Calu3 (cell line): ENCODE measurements at regions not wholly inside any gene's neighbourhood (a gene's known extent, or its start where the extent isn't known, plus 50 kb on each side); places are given as distances from the start of the nearest gene placed in this dataset.

ENCODE experiments used
- BruUV-seq: library from RNA; stranded (reverse); fragments of 400-500 nt; replicated peaks from 2 replicates; lab custom pipeline; 2021; lab: Mats Ljungman, UMichigan
- CTCF ChIA-PET: fragments of 300-600 bp; sonication (Branson Sonifier 250); formaldehyde crosslinking; loops from one replicate; lab custom pipeline; 2022; ENCODE audit warnings: antibody characterized with exemption; lab: Charles Lee
- DNase-seq: peaks from one replicate; pipeline ENCODE4 v3.0.0; 2022
- H3K27ac Mint-ChIP-seq: one replicate; pipeline ENCODE4 v1.8.0; 2022; ENCODE audit warnings: mixed read lengths; ENCODE audit not compliant: unreplicated experiment
- H3K27me3 Mint-ChIP-seq: one replicate; pipeline ENCODE4 v1.8.0; 2022; ENCODE audit warnings: mixed read lengths; ENCODE audit not compliant: unreplicated experiment
- H3K36me3 Mint-ChIP-seq: one replicate; pipeline ENCODE4 v1.8.0; 2022; ENCODE audit warnings: mild to moderate bottlenecking, moderate library complexity, mixed read lengths; ENCODE audit not compliant: insufficient read depth, unreplicated experiment
- H3K4me1 Mint-ChIP-seq: one replicate; pipeline ENCODE4 v1.8.0; 2022; ENCODE audit warnings: mild to moderate bottlenecking, low read depth, mixed read lengths; ENCODE audit not compliant: unreplicated experiment
- H3K4me3 Mint-ChIP-seq: one replicate; pipeline ENCODE4 v1.8.0; 2022; ENCODE audit warnings: mild to moderate bottlenecking, low read depth, moderate library complexity, mixed read lengths; ENCODE audit not compliant: unreplicated experiment
- H3K9me3 Mint-ChIP-seq: one replicate; pipeline ENCODE4 v1.8.0; 2022; ENCODE audit warnings: low read depth, mixed read lengths; ENCODE audit not compliant: unreplicated experiment
- CTCF ChIP-seq: fragments of 200-600 bp; IDR thresholded peaks from one replicate; pipeline ENCODE4 v1.8.0; 2022; ENCODE audit warnings: antibody characterized with exemption; ENCODE audit not compliant: unreplicated experiment
- intact Hi-C: fragments of 100-400 bp; cut with micrococcal nuclease; formaldehyde crosslinking; loops from one replicate; pipeline ENCODE4 v1.10.0; 2022; ENCODE audit not compliant: unreplicated experiment

- Mint-ChIP-seq H3K4me1 (no peaks in the 10 kb centered on the region), H3K4me3 (no peak overlapping the region), H3K36me3 (no peaks in the 10 kb centered on the region), H3K27me3 (peaks cover 51% of the 10 kb centered on the region), H3K9me3 (peaks cover 2% of the 10 kb centered on the region), H3K27ac (no peak overlapping the region)
- CTCF ChIA-PET = no interaction called here
- intact Hi-C loops = no loop called here
- DNase-seq = no peak
- no peak for TF ChIP-seq CTCF
- no TSS peak for BruUV-seq
Measured at GRCh38 chr20:61129311-61129710, 122.8 kb upstream of the CDH4 start.

- H3K9me3 Mint-ChIP-seq = peaks cover 2% of the 10 kb centered on the region
- no peaks in the 10 kb centered on the region for H3K4me1 Mint-ChIP-seq
- no peak overlapping the region for H3K27ac Mint-ChIP-seq
- peaks cover 51% of the 10 kb centered on the region for H3K27me3 Mint-ChIP-seq
- TF ChIP-seq CTCF = no peak
- intact Hi-C loops = no loop called here
- H3K36me3 Mint-ChIP-seq = no peaks in the 10 kb centered on the region
- DNase-seq = no peak
- no peak overlapping the region for H3K4me3 Mint-ChIP-seq
- BruUV-seq = no TSS peak
- CTCF ChIA-PET = no interaction called here
Measured at GRCh38 chr20:61130156-61130555, 121.9 kb upstream of the CDH4 start.

GRCh38 chr20:61131944-61132343 is 120.1 kb upstream of the CDH4 start:
- Mint-ChIP-seq H3K27me3 (peaks cover 52% of the 10 kb centered on the region), H3K9me3 (peaks cover 2% of the 10 kb centered on the region), H3K4me1 (no peaks in the 10 kb centered on the region), H3K36me3 (no peaks in the 10 kb centered on the region), H3K4me3 (no peak overlapping the region), H3K27ac (no peak overlapping the region)
- intact Hi-C loops = no loop called here
- no peak for DNase-seq
- CTCF ChIA-PET = no interaction called here
- BruUV-seq = no TSS peak
- TF ChIP-seq CTCF = no peak

DNA sequence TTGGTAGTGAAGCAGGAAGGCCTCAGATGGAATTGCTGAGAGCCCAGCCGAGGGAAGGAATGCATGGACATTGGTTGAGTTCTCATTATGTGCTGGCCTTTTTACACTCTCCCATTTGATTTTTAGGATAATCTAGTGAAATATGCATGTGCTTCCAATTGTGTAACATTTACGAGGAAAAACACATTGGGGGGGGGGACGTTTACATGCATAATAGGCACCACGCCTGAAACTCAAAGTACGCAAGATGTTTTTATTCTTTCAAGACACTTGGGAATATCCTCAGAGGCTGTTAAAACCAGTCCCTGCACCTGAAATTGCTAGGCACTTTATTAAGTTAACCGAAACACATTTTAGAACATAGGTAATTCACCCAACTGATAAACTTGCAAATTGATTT is 118.5 kb upstream of the CDH4 start:
- no peak overlapping the region for H3K27ac Mint-ChIP-seq
- TF ChIP-seq CTCF = no peak
- DNase-seq = no peak
- CTCF ChIA-PET = no interaction called here
- no peak overlapping the region for H3K4me3 Mint-ChIP-seq
- H3K9me3 Mint-ChIP-seq = peaks cover 2% of the 10 kb centered on the region
- intact Hi-C loops = no loop called here
- no TSS peak for BruUV-seq
- peaks cover 69% of the 10 kb centered on the region for H3K27me3 Mint-ChIP-seq
- no peaks in the 10 kb centered on the region for H3K36me3 Mint-ChIP-seq
- no peaks in the 10 kb centered on the region for H3K4me1 Mint-ChIP-seq
